Stomach (tissue), 8 donors: ENCODE measurements at regions not wholly inside any gene's neighbourhood (a gene's known extent, or its start where the extent isn't known, plus 50 kb on each side); places are given as distances from the start of the nearest gene placed in this dataset.

Experiments
- DNase-seq, 2 donors: peaks; one replicate each; pipeline versions ENCODE4 v3.0.0 to v3.0.0-alpha.2; 2013 to 2019
- H3K27ac ChIP-seq, 5 donors: fragments of 200-600 bp in 4 of 5; sonication (generic) in 4 of 5; one replicate each; pipeline ENCODE4 v1.5.1; 2013 to 2019; ENCODE audit warnings: mild to moderate bottlenecking in 1 of 5, moderate library complexity in 1 of 5
- H3K27me3 ChIP-seq, 3 donors: fragments of 200-600 bp; sonication (generic); one replicate each; pipeline ENCODE4 v1.5.1; 2017 to 2019; ENCODE audit warnings: mixed run types in 1 of 3
- H3K36me3 ChIP-seq, 4 donors: fragments of 200-600 bp; sonication (generic); 1 replicate in 3 of 4; 2 replicates in 1 of 4; pipeline ENCODE4 v1.5.1; 2016 to 2019
- H3K4me1 ChIP-seq, 4 donors: fragments of 200-600 bp; sonication (generic); one replicate each; pipeline ENCODE4 v1.5.1; 2016 to 2019
- H3K4me3 ChIP-seq, 4 donors: fragments of 200-600 bp; sonication (generic) in 3 of 4; one replicate each; pipeline ENCODE4 v1.5.1; 2016 to 2019; ENCODE audit warnings: mild to moderate bottlenecking in 1 of 4
- H3K9me3 ChIP-seq, 4 donors: fragments of 200-600 bp; sonication (generic); one replicate each; pipeline ENCODE4 v1.5.1; 2016 to 2019
- EP300 ChIP-seq: sonication (generic); formaldehyde crosslinking; IDR thresholded peaks from one replicate; pipeline ENCODE4 v1.6.1; 2017; ENCODE audit warnings: antibody characterized with exemption
- POLR2A ChIP-seq, 4 donors: fragments of 450-650 bp; IDR thresholded peaks; one replicate each; pipeline ENCODE4 v1.6.1; 2016; ENCODE audit warnings: antibody characterized with exemption in 4 of 4, control low read depth in 2 of 4, mild to moderate bottlenecking in 1 of 4, moderate library complexity in 1 of 4
- POLR2AphosphoS5 ChIP-seq, 3 donors: sonication (generic); formaldehyde crosslinking; IDR thresholded peaks; one replicate each; pipeline ENCODE4 v1.6.1; 2016; ENCODE audit warnings: antibody characterized with exemption in 3 of 3
- WGBS, 5 donors: extraction: QIAGEN DNeasy Blood & Tissue Kit in 3 of 5; methylation state at CpG; one replicate each; pipeline versions ENCODE4 v1.1.5 to v1.1.7; 2013 to 2018; 5-methylcytosine and 5-hydroxymethylcytosine counted together
- intact Hi-C: fragments of 100-400 bp; cut with DNase I; formaldehyde crosslinking; loops from one replicate; pipeline ENCODE4 v1.15.1; 2023; ENCODE audit warnings: low total_unique reads
- TF ChIP-seq, protein P1 (sequence below), 7 experiments: fragments of 450-650 bp in 4 of 7; fragments of 200-600 bp in 3 of 7; sonication (generic) in 3 of 7; IDR thresholded peaks; one replicate each; pipeline ENCODE4 v1.5.1; 2016 to 2019; ENCODE audit warnings: antibody characterized with exemption in 7 of 7, control low read depth in 2 of 7, mild to moderate bottlenecking in 1 of 7
- donor health status: healthy with polysubstance abuse.
- donor health status: Bipolar disorder and iron deficiency.
- donor health status: healthy.

DNA sequence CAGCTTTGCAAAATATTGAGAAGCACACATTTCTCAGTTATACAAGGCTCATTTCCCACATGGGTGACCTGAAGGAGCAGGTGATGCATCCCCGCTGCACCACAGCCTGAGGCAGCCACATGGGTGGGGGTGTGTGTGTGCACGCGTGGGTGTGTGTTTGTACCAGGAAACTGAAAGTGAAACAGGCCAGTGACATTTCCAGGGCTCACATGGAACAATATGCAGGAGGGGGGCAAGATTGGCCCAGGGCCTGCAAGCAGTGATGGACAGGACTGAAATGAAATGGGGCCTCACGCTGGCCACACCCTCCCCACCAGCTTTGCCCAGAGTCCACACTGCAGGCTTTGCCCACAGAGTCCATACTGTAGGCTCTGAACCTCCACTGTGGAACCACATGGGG is 154.2 kb upstream of the PARP11 start:
- Histone ChIP-seq H3K4me1 (peaks cover 6 to 24% (median 15%) of the 10 kb centered on the region in 4 donors), H3K36me3 (no peaks in the 10 kb centered on the region), H3K27ac (no peak overlapping the region), H3K4me3 (no peak overlapping the region), H3K9me3 (no peaks in the 10 kb centered on the region), H3K27me3 (no peaks in the 10 kb centered on the region)
- TF ChIP-seq POLR2A (IDR thresholded peaks at IDR 0.05) (no peak), POLR2AphosphoS5 (IDR thresholded peaks at IDR 0.05) (no peak), EP300 (no peak)
- TF ChIP-seq, protein P1, sequence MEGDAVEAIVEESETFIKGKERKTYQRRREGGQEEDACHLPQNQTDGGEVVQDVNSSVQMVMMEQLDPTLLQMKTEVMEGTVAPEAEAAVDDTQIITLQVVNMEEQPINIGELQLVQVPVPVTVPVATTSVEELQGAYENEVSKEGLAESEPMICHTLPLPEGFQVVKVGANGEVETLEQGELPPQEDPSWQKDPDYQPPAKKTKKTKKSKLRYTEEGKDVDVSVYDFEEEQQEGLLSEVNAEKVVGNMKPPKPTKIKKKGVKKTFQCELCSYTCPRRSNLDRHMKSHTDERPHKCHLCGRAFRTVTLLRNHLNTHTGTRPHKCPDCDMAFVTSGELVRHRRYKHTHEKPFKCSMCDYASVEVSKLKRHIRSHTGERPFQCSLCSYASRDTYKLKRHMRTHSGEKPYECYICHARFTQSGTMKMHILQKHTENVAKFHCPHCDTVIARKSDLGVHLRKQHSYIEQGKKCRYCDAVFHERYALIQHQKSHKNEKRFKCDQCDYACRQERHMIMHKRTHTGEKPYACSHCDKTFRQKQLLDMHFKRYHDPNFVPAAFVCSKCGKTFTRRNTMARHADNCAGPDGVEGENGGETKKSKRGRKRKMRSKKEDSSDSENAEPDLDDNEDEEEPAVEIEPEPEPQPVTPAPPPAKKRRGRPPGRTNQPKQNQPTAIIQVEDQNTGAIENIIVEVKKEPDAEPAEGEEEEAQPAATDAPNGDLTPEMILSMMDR (IDR thresholded peaks at IDR 0.05) = no peak
- intact Hi-C loops = no loop called here
- peak in 1 of 2 donors; percentile 73 for DNase-seq
- WGBS, 5 donors = 34 to 55% (median 38%) methylated on average over 4 of the region's 4 CpGs

DNA sequence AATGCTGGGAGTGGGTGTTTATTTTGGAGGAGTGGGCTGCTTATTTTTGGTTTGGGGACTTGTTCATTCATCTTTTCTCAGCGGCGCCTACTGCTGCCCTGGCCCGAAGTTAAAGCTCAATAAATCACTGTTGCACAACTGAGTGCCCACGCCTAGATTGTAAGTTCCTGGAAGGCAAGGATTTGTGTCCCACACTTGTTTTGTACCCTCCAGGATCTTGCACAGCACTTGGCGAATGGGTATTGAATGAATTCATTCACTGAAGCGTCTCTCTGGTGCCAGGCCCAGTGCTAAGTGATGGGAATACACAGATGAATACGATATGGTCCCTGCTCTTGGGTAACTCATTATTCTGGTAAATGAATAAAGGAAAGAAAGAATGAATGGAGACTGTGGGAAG is 153.3 kb upstream of the PARP11 start:
- TF ChIP-seq EP300 (no peak), POLR2A (IDR thresholded peaks at IDR 0.05) (no peak), POLR2AphosphoS5 (IDR thresholded peaks at IDR 0.05) (no peak)
- TF ChIP-seq, protein P1 (IDR thresholded peaks at IDR 0.05) = no peak
- Histone ChIP-seq H3K27me3 (no peaks in the 10 kb centered on the region), H3K9me3 (no peaks in the 10 kb centered on the region), H3K4me3 (no peak overlapping the region), H3K27ac (no peak overlapping the region), H3K4me1 (peaks cover 6 to 18% (median 9%) of the 10 kb centered on the region in 4 donors), H3K36me3 (no peaks in the 10 kb centered on the region)
- DNase-seq = no peak
- intact Hi-C loops = no loop called here
- WGBS, 5 donors = 84 to 92% (median 91%) methylated on average over 7 of the region's 7 CpGs

DNA sequence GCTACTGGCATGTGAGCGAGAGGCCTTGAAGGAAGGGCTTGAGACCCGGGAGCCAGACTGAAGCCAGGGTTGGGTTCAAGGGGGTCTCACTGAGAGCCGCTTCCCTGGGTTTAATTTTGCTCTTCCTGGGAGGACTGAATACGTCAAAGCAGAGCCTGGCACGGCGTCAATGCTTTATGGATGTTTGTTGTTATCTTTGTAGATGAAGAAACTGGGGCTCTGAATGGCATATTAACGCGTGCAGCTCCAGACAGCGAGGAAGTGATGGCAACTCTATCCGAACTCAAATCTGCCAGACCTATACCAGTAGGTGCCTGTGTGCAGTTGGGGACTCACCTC is 152.8 kb upstream of the PARP11 start:
- no peaks in the 10 kb centered on the region for H3K9me3 ChIP-seq
- TF ChIP-seq, protein P1 (IDR thresholded peaks at IDR 0.05) = no peak
- TF ChIP-seq EP300 (no peak), POLR2AphosphoS5 (IDR thresholded peaks at IDR 0.05) (no peak), POLR2A (IDR thresholded peaks at IDR 0.05) (no peak)
- peaks cover 5 to 15% (median 6%) of the 10 kb centered on the region in 4 donors for H3K4me1 ChIP-seq
- H3K27me3 ChIP-seq = no peaks in the 10 kb centered on the region
- no peaks in the 10 kb centered on the region for H3K36me3 ChIP-seq
- no peak overlapping the region for H3K4me3 ChIP-seq
- intact Hi-C loops = no loop called here
- DNase-seq = no peak
- WGBS, 5 donors = 72 to 92% (median 92%) methylated on average over 7 to 10 of the region's 10 CpGs
- no peak overlapping the region for H3K27ac ChIP-seq

DNA sequence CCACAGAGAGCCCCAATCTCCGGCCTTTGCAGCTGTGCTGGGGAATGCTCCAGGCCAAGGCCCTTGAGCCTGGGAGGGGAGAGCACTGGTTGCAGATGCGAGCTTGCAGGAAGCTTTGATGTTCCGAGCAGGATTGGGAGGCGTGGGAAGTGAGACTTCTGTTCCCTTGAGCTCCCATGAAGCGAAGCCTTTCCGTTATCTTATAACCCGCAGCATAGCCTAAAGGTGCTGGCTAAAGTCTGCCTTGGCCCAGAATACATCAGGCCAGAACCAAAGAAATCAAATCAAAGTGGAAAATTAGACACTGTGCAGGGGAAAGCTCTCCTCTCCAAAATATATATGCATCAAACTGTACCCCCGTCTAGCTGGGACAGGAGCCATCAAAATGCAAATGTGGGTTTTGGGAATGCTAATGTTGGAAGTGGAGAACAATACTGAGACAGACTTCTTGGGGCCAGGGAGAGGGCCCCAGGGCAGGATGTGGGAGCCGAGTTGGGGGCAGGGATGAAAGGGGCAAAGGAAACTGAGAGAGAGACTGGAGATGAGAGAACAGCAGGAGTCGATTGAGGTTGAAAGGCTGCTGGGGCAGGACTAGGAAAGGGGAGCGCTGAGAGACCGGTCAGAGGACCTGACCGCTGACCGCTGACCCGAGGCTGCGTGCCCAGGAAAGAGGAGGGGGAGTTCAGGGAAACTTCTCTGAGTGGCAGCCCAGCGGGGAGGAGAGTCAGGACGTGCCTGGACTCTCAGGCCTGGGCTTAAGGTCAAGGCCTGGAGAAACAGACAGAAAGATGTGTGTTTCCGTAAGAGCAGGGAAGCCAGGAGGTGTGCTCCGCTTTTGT is 152.2 kb upstream of the PARP11 start:
- TF ChIP-seq EP300 (no peak), POLR2AphosphoS5 (IDR thresholded peaks at IDR 0.05) (no peak), POLR2A (IDR thresholded peaks at IDR 0.05) (no peak)
- TF ChIP-seq, protein P1 (IDR thresholded peaks at IDR 0.05) = no peak
- WGBS, 5 donors = 79 to 84% (median 83%) methylated on average over 20 of the region's 20 CpGs
- DNase-seq = no peak
- no peaks in the 10 kb centered on the region for H3K9me3 ChIP-seq
- H3K27ac ChIP-seq = no peak overlapping the region
- no peaks in the 10 kb centered on the region for H3K27me3 ChIP-seq
- intact Hi-C loops = no loop called here
- H3K36me3 ChIP-seq = no peaks in the 10 kb centered on the region
- H3K4me1 ChIP-seq = peaks cover 0 to 9% (median under 1%) of the 10 kb centered on the region in 4 donors
- H3K4me3 ChIP-seq = no peak overlapping the region
